ENCODE measurements at regions not wholly inside any gene's neighbourhood (a gene's known extent, or its start where the extent isn't known, plus 50 kb on each side); places are given as distances from the start of the nearest gene placed in this dataset.

- no peak overlapping the region for H3K27ac ChIP-seq (ENCODE audit: low read length)
- no peak overlapping the region for H3K4me3 ChIP-seq (ENCODE audit: low read depth in 1 of 2, low read length in 2 of 2)
These were observed 78.3 kb upstream of the HES1 start for GRCh38 chr3:194057570-194058188.

DNA sequence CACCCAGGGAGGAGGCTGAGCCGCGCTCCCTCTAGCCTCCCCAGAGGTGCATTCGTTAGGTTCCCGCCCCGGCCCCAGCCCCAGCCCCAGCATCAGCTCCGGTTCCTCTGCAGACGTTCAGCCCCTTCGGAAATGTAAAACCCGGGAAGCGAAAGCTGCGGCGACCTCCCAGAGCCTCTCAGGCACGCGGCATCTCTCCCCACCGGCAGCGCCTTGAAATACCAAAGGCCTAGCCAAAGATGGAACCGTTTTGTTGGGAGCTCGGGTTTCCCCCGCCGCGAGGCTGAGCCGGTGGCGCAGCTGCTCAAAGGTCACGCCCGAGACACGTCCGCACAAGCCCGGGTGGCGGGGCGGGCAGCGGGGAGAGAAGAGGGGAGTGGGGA lies 77.8 kb upstream of the HES1 start:
- no peak overlapping the region for H3K9ac ChIP-seq (ENCODE audit: low read depth, low read length)
- ATAC-seq (ENCODE audit: insufficient read depth, low read depth) (no peak), DNase-seq (no peak)
- no peaks in the 10 kb centered on the region for H3K4me1 ChIP-seq (ENCODE audit: insufficient read depth, low read length)
- no peak overlapping the region for H3K27ac ChIP-seq (ENCODE audit: low read length)
- H2AFZ ChIP-seq (ENCODE audit: low read depth, low read length), result no peak overlapping the region
- TF ChIP-seq EZH2 (IDR thresholded peaks at IDR 0.05; ENCODE audit: borderline replicate concordance, low read depth, low read length, severe bottlenecking), result no peak
- no peak for TF ChIP-seq CTCF (IDR thresholded peaks at IDR 0.05; ENCODE audit: borderline replicate concordance, extremely low read depth, low read length, poor library complexity, severe bottlenecking)
- no peaks in the 10 kb centered on the region for H3K36me3 ChIP-seq (ENCODE audit: insufficient read depth, low read length)
- no peak overlapping the region for H3K4me3 ChIP-seq (ENCODE audit: low read depth in 1 of 2, low read length in 2 of 2)
- H3K4me2 ChIP-seq (ENCODE audit: insufficient read depth, low read length), result no peak overlapping the region
- H4K20me1 ChIP-seq (ENCODE audit: insufficient read depth, low read length), result no peaks in the 10 kb centered on the region
- H3K27me3 ChIP-seq (ENCODE audit: insufficient read depth, low read length, poor library complexity), result peaks cover 3% of the 10 kb centered on the region
- H3K9me3 ChIP-seq (ENCODE audit: insufficient read depth, low read length, severe bottlenecking), result no peaks in the 10 kb centered on the region
- H3K79me2 ChIP-seq (ENCODE audit: insufficient read depth, low read length), result no peaks in the 10 kb centered on the region

More at GRCh38 chr3:194057570-194058188, 78.3 kb upstream of the HES1 start:
- Histone ChIP-seq H3K4me2 (ENCODE audit: insufficient read depth, low read length) (no peak overlapping the region), H3K9ac (ENCODE audit: low read depth, low read length) (no peak overlapping the region), H4K20me1 (ENCODE audit: insufficient read depth, low read length) (no peaks in the 10 kb centered on the region), H3K79me2 (ENCODE audit: insufficient read depth, low read length) (no peaks in the 10 kb centered on the region), H3K9me3 (ENCODE audit: insufficient read depth, low read length, severe bottlenecking) (no peaks in the 10 kb centered on the region), H3K36me3 (ENCODE audit: insufficient read depth, low read length) (no peaks in the 10 kb centered on the region), H2AFZ (ENCODE audit: low read depth, low read length) (no peak overlapping the region), H3K27me3 (ENCODE audit: insufficient read depth, low read length, poor library complexity) (peaks cover 3% of the 10 kb centered on the region), H3K4me1 (ENCODE audit: insufficient read depth, low read length) (no peaks in the 10 kb centered on the region)
- TF ChIP-seq EZH2 (IDR thresholded peaks at IDR 0.05; ENCODE audit: borderline replicate concordance, low read depth, low read length, severe bottlenecking) (no peak), CTCF (IDR thresholded peaks at IDR 0.05; ENCODE audit: borderline replicate concordance, extremely low read depth, low read length, poor library complexity, severe bottlenecking) (no peak)
- DNase-seq, result no peak
- ATAC-seq (ENCODE audit: insufficient read depth, low read depth), result no peak

DNA sequence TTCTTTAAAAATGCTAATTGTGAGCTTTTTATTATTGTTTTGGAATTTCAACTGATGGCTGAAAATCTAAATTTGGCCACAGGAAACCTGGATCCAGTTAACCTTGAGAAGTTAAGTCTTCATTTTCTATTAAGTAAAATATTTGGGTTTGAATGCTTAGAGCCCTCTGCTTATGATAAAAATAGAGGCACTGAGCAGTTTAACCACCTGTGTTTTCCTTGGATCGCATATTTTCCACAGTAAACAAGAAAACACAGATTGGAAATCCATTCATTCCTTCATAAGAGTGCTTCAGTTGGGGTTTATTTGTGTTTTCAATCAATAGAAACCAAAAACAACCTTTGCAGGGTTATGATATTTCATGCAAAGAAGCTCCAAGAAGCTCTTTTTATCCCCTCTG lies 77.2 kb upstream of the HES1 start:
- Histone ChIP-seq H3K4me2 (ENCODE audit: insufficient read depth, low read length) (no peak overlapping the region), H3K4me1 (ENCODE audit: insufficient read depth, low read length) (no peaks in the 10 kb centered on the region), H2AFZ (ENCODE audit: low read depth, low read length) (no peak overlapping the region), H3K9ac (ENCODE audit: low read depth, low read length) (no peak overlapping the region), H3K36me3 (ENCODE audit: insufficient read depth, low read length) (no peaks in the 10 kb centered on the region), H3K27me3 (ENCODE audit: insufficient read depth, low read length, poor library complexity) (peaks cover 5% of the 10 kb centered on the region), H3K4me3 (ENCODE audit: low read depth in 1 of 2, low read length in 2 of 2) (no peak overlapping the region), H3K9me3 (ENCODE audit: insufficient read depth, low read length, severe bottlenecking) (no peaks in the 10 kb centered on the region), H3K79me2 (ENCODE audit: insufficient read depth, low read length) (no peaks in the 10 kb centered on the region), H4K20me1 (ENCODE audit: insufficient read depth, low read length) (no peaks in the 10 kb centered on the region), H3K27ac (ENCODE audit: low read length) (no peak overlapping the region)
- ATAC-seq (ENCODE audit: insufficient read depth, low read depth) (no peak), DNase-seq (no peak)
- TF ChIP-seq EZH2 (IDR thresholded peaks at IDR 0.05; ENCODE audit: borderline replicate concordance, low read depth, low read length, severe bottlenecking) (no peak), CTCF (IDR thresholded peaks at IDR 0.05; ENCODE audit: borderline replicate concordance, extremely low read depth, low read length, poor library complexity, severe bottlenecking) (no peak)
